ENCODE measurements at regions not wholly inside any gene's neighbourhood (a gene's known extent, or its start where the extent isn't known, plus 50 kb on each side); places are given as distances from the start of the nearest gene placed in this dataset.

DNA sequence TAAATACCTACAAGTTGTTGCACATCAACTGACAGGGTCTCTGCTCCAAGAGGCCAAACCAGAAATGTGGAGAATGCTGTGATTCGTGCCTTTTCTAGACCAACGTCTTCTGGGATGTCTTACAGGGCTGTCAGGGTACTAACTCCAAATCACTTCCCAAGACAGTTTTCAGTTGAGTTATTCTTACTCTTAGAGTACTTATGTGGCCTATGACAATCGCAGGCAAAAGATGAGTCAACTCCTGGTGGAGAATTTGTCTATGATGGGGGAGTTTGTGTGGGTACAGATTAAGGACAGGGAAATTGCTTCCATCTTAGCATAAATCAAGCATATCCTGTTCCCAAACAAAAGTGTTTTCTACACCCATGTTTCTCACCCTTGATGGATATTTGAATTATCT, 734.8 kb downstream of the TNS3 start:
- no peak overlapping the region for H3K27ac Mint-ChIP-seq (ENCODE audit: unreplicated experiment)
- TF ChIP-seq, protein P1, sequence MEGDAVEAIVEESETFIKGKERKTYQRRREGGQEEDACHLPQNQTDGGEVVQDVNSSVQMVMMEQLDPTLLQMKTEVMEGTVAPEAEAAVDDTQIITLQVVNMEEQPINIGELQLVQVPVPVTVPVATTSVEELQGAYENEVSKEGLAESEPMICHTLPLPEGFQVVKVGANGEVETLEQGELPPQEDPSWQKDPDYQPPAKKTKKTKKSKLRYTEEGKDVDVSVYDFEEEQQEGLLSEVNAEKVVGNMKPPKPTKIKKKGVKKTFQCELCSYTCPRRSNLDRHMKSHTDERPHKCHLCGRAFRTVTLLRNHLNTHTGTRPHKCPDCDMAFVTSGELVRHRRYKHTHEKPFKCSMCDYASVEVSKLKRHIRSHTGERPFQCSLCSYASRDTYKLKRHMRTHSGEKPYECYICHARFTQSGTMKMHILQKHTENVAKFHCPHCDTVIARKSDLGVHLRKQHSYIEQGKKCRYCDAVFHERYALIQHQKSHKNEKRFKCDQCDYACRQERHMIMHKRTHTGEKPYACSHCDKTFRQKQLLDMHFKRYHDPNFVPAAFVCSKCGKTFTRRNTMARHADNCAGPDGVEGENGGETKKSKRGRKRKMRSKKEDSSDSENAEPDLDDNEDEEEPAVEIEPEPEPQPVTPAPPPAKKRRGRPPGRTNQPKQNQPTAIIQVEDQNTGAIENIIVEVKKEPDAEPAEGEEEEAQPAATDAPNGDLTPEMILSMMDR (IDR thresholded peaks at IDR 0.05; ENCODE audit: unreplicated experiment): no peak
- intact Hi-C loops (cut with micrococcal nuclease; ENCODE audit: unreplicated experiment): no loop called here
- DNase-seq: no peak
- no TSS peak for BruUV-seq (replicated peaks)
- H3K36me3 Mint-ChIP-seq (ENCODE audit: insufficient read depth, unreplicated experiment): no peaks in the 10 kb centered on the region
- no peak overlapping the region for H3K4me3 Mint-ChIP-seq (ENCODE audit: low read depth, unreplicated experiment)
- H3K4me1 Mint-ChIP-seq (ENCODE audit: low read depth, unreplicated experiment): no peaks in the 10 kb centered on the region
- no peaks in the 10 kb centered on the region for H3K27me3 Mint-ChIP-seq (ENCODE audit: unreplicated experiment)
- peaks cover 2% of the 10 kb centered on the region for H3K9me3 Mint-ChIP-seq (ENCODE audit: low read depth, unreplicated experiment)
- CTCF ChIA-PET: no interaction called here

GRCh38 chr7:46844486-46844885, 737.4 kb downstream of the TNS3 start:
- DNase-seq: no peak
- H3K27me3 Mint-ChIP-seq (ENCODE audit: unreplicated experiment): no peaks in the 10 kb centered on the region
- H3K9me3 Mint-ChIP-seq (ENCODE audit: low read depth, unreplicated experiment): peaks cover 2% of the 10 kb centered on the region
- no peak overlapping the region for H3K27ac Mint-ChIP-seq (ENCODE audit: unreplicated experiment)
- TF ChIP-seq, protein P1 (IDR thresholded peaks at IDR 0.05; ENCODE audit: unreplicated experiment): no peak
- H3K4me1 Mint-ChIP-seq (ENCODE audit: low read depth, unreplicated experiment): no peaks in the 10 kb centered on the region
- no TSS peak for BruUV-seq (replicated peaks)
- CTCF ChIA-PET: no interaction called here
- intact Hi-C loops (cut with micrococcal nuclease; ENCODE audit: unreplicated experiment): no loop called here
- no peaks in the 10 kb centered on the region for H3K36me3 Mint-ChIP-seq (ENCODE audit: insufficient read depth, unreplicated experiment)
- H3K4me3 Mint-ChIP-seq (ENCODE audit: low read depth, unreplicated experiment): no peak overlapping the region

DNA sequence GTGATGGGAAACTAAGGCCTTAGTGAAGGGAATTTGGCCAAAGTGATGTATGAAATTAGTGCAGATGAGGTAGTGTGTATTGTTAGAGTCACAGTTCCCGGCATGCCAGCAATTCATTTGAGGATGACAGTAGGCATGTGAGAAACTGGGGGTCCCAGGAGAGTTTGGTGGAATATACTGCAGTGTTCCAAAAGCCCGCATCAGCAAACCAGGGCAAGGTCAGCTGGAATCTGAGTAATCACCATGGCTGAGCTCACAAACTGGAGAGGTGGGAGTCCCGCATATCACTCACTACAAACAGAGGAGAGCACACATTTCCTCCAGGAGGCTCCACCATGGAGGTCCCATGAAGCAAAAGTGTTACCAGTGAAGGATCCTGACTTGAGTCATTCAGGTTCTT, 740.7 kb downstream of the TNS3 start:
- H3K4me1 Mint-ChIP-seq (ENCODE audit: low read depth, unreplicated experiment): no peaks in the 10 kb centered on the region
- H3K9me3 Mint-ChIP-seq (ENCODE audit: low read depth, unreplicated experiment): peaks cover 1% of the 10 kb centered on the region
- no peak overlapping the region for H3K4me3 Mint-ChIP-seq (ENCODE audit: low read depth, unreplicated experiment)
- intact Hi-C loops (cut with micrococcal nuclease; ENCODE audit: unreplicated experiment): no loop called here
- TF ChIP-seq, protein P1 (IDR thresholded peaks at IDR 0.05; ENCODE audit: unreplicated experiment): no peak
- H3K27me3 Mint-ChIP-seq (ENCODE audit: unreplicated experiment): no peaks in the 10 kb centered on the region
- no peak overlapping the region for H3K27ac Mint-ChIP-seq (ENCODE audit: unreplicated experiment)
- BruUV-seq (replicated peaks): no TSS peak
- CTCF ChIA-PET: no interaction called here
- H3K36me3 Mint-ChIP-seq (ENCODE audit: insufficient read depth, unreplicated experiment): no peaks in the 10 kb centered on the region
- DNase-seq: no peak

- H3K36me3 Mint-ChIP-seq (ENCODE audit: insufficient read depth, unreplicated experiment): no peaks in the 10 kb centered on the region
- no peak overlapping the region for H3K4me3 Mint-ChIP-seq (ENCODE audit: low read depth, unreplicated experiment)
- BruUV-seq (replicated peaks): no TSS peak
- no peaks in the 10 kb centered on the region for H3K9me3 Mint-ChIP-seq (ENCODE audit: low read depth, unreplicated experiment)
- no peak overlapping the region for H3K27ac Mint-ChIP-seq (ENCODE audit: unreplicated experiment)
- intact Hi-C loops (cut with micrococcal nuclease; ENCODE audit: unreplicated experiment): no loop called here
- CTCF ChIA-PET: no interaction called here
- H3K4me1 Mint-ChIP-seq (ENCODE audit: low read depth, unreplicated experiment): no peaks in the 10 kb centered on the region
- DNase-seq: no peak
- TF ChIP-seq, protein P1 (IDR thresholded peaks at IDR 0.05; ENCODE audit: unreplicated experiment): no peak
- no peaks in the 10 kb centered on the region for H3K27me3 Mint-ChIP-seq (ENCODE audit: unreplicated experiment)
These were observed 742.3 kb downstream of the TNS3 start for GRCh38 chr7:46839651-46840050.

GRCh38 chr7:46838463-46838862, 743.4 kb downstream of the TNS3 start:
- no peaks in the 10 kb centered on the region for H3K4me1 Mint-ChIP-seq (ENCODE audit: low read depth, unreplicated experiment)
- H3K27ac Mint-ChIP-seq (ENCODE audit: unreplicated experiment): no peak overlapping the region
- H3K36me3 Mint-ChIP-seq (ENCODE audit: insufficient read depth, unreplicated experiment): no peaks in the 10 kb centered on the region
- H3K4me3 Mint-ChIP-seq (ENCODE audit: low read depth, unreplicated experiment): no peak overlapping the region
- no peaks in the 10 kb centered on the region for H3K9me3 Mint-ChIP-seq (ENCODE audit: low read depth, unreplicated experiment)
- intact Hi-C loops (cut with micrococcal nuclease; ENCODE audit: unreplicated experiment): no loop called here
- no TSS peak for BruUV-seq (replicated peaks)
- no peak for DNase-seq
- H3K27me3 Mint-ChIP-seq (ENCODE audit: unreplicated experiment): no peaks in the 10 kb centered on the region
- CTCF ChIA-PET: no interaction called here
- TF ChIP-seq, protein P1 (IDR thresholded peaks at IDR 0.05; ENCODE audit: unreplicated experiment): no peak

Data from Calu3 (cell line).